CD8-positive, alpha-beta memory T cell (primary cell): ENCODE measurements at regions not wholly inside any gene's neighbourhood (a gene's known extent, or its start where the extent isn't known, plus 50 kb on each side); places are given as distances from the start of the nearest gene placed in this dataset.
A peak's percentile ranks its signal among the peaks of the same experiment; 100 is the strongest.

Source experiments
- CTCF ChIA-PET: fragments of 350-600 bp; sonication (Branson Sonifier 250); formaldehyde crosslinking; loops from one replicate; lab custom pipeline; 2021; ENCODE audit warnings: antibody characterized with exemption; lab: Charles Lee
- POLR2A ChIA-PET: fragments of 350-600 bp; sonication (Branson Sonifier 250); formaldehyde crosslinking; loops from one replicate; lab custom pipeline; 2021; ENCODE audit warnings: antibody characterized with exemption; lab: Charles Lee
- DNase-seq, 5 donors: peaks; one replicate each; pipeline versions ENCODE4 v3.0.0 to v3.0.0-alpha.2; 2020 to 2022; ENCODE audit warnings: mixed read lengths in 1 of 5
- H3K27ac ChIP-seq: one replicate; pipeline ENCODE4 v1.7.0; 2013; ENCODE audit warnings: low read depth, mild to moderate bottlenecking, low read length, moderate library complexity
- H3K27me3 ChIP-seq: 2 replicates; pipeline ENCODE4 v1.7.0; 2013; ENCODE audit warnings: low read length, mild to moderate bottlenecking; ENCODE audit not compliant: insufficient read depth, poor library complexity, severe bottlenecking
- H3K36me3 ChIP-seq: 2 replicates; pipeline ENCODE4 v1.7.0; 2013; ENCODE audit warnings: mild to moderate bottlenecking, low read length, moderate library complexity; ENCODE audit not compliant: insufficient read depth
- H3K4me1 ChIP-seq: 2 replicates; pipeline ENCODE4 v1.7.0; 2013; ENCODE audit warnings: mild to moderate bottlenecking, low read length, moderate library complexity; ENCODE audit not compliant: insufficient read depth
- H3K4me3 ChIP-seq: 2 replicates; pipeline ENCODE4 v1.7.0; 2013; ENCODE audit warnings: mild to moderate bottlenecking, low read length
- H3K9me3 ChIP-seq: 2 replicates; pipeline ENCODE4 v1.7.0; 2013; ENCODE audit warnings: mild to moderate bottlenecking, low read length
- H3K27ac Mint-ChIP-seq, 8 donors: one replicate each; pipeline ENCODE4 v1.8.0; 2020 to 2021; ENCODE audit warnings: mixed read lengths in 8 of 8, mild to moderate bottlenecking in 6 of 8, inconsistent platforms in 3 of 8, moderate library complexity in 3 of 8
- H3K27me3 Mint-ChIP-seq, 2 donors: one replicate each; pipeline ENCODE4 v1.8.0; 2020 to 2021; ENCODE audit warnings: mixed read lengths in 2 of 2, mild to moderate bottlenecking in 1 of 2, moderate library complexity in 1 of 2
- H3K36me3 Mint-ChIP-seq, 3 donors: one replicate each; pipeline ENCODE4 v1.8.0; 2020 to 2021; ENCODE audit warnings: mixed read lengths in 3 of 3, inconsistent platforms in 1 of 3, mild to moderate bottlenecking in 1 of 3
- H3K4me1 Mint-ChIP-seq, 3 donors: one replicate each; pipeline ENCODE4 v1.8.0; 2020 to 2021; ENCODE audit warnings: mixed read lengths in 3 of 3, inconsistent platforms in 1 of 3, mild to moderate bottlenecking in 1 of 3
- H3K4me3 Mint-ChIP-seq, 7 donors: one replicate each; pipeline ENCODE4 v1.8.0; 2020 to 2021; ENCODE audit warnings: mixed read lengths in 7 of 7, mild to moderate bottlenecking in 6 of 7, moderate library complexity in 4 of 7, inconsistent platforms in 2 of 7
- H3K9me3 Mint-ChIP-seq, 5 donors: one replicate each; pipeline ENCODE4 v1.8.0; 2020 to 2022; ENCODE audit warnings: mixed read lengths in 5 of 5, mild to moderate bottlenecking in 3 of 5, moderate library complexity in 2 of 5, inconsistent platforms in 1 of 5

- peaks cover 9 to 57% of the 10 kb centered on the region in 2 donors for H3K27me3 Mint-ChIP-seq
- CTCF ChIA-PET = no interaction called here
- peak overlapping the region in 1 of 8 donors; percentile 77 for H3K27ac Mint-ChIP-seq
- DNase-seq = no peak
- Histone ChIP-seq H3K36me3 (no peaks in the 10 kb centered on the region), H3K27me3 (no peaks in the 10 kb centered on the region), H3K4me1 (no peaks in the 10 kb centered on the region), H3K27ac (no peak overlapping the region), H3K4me3 (no peak overlapping the region), H3K9me3 (no peaks in the 10 kb centered on the region)
- no peaks in the 10 kb centered on the region for H3K4me1 Mint-ChIP-seq
- H3K9me3 Mint-ChIP-seq = no peaks in the 10 kb centered on the region
- H3K4me3 Mint-ChIP-seq = no peak overlapping the region
- no peaks in the 10 kb centered on the region for H3K36me3 Mint-ChIP-seq
- POLR2A ChIA-PET = no interaction called here
Measured at GRCh38 chr17:51347851-51348584, 87.7 kb downstream of the UTP18 start.

DNA sequence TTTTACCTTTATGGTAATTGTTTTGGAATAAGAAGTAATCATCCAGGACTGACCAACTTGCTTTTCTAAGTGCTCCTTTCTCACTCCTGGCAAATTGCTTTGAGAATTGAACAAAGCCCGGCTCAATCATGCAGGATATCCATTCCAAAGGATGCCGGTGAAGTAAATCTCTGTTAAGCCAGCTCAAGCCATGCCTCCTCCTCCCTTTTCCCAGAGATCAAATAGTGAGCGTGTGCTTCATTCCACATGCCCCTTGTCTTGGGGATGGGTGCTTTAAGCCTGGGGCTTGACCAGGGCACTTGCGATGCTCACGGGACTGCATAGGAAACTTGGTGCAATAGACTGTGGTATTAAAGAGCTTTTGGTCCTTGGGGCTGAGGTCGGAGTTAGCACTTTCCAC is 90.7 kb downstream of the UTP18 start:
- no peaks in the 10 kb centered on the region for H3K9me3 ChIP-seq
- H3K27ac ChIP-seq = no peak overlapping the region
- peaks cover 10 to 52% of the 10 kb centered on the region in 2 donors for H3K27me3 Mint-ChIP-seq
- H3K9me3 Mint-ChIP-seq = no peaks in the 10 kb centered on the region
- DNase-seq = no peak
- ChIA-PET CTCF (no interaction called here), POLR2A (no interaction called here)
- H3K27ac Mint-ChIP-seq = no peak overlapping the region
- no peaks in the 10 kb centered on the region for H3K4me1 Mint-ChIP-seq
- no peaks in the 10 kb centered on the region for H3K36me3 Mint-ChIP-seq
- H3K4me3 Mint-ChIP-seq = no peak overlapping the region
- no peaks in the 10 kb centered on the region for H3K27me3 ChIP-seq
- no peak overlapping the region for H3K4me3 ChIP-seq
- H3K36me3 ChIP-seq = no peaks in the 10 kb centered on the region
- no peaks in the 10 kb centered on the region for H3K4me1 ChIP-seq

DNA sequence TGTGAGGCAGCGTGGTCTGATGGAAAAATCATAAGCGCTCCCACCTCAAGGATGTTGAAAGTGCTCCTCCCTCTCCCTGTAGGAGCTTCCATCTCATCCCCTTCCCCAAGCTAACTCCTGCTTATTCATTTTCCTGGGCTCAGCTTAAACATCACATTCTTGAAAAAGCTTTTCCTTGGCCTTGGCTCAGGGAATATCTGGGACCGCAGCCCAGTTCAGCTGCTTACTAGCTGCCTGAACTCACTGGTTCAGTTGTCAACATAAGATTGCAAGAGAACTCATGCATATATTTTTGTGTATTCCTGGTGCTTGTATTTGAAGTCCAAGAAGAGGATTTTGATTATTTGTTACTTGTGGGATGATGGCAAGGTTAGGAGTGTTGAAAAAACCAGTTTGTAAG is 91.5 kb downstream of the UTP18 start:
- ChIA-PET POLR2A (no interaction called here), CTCF (no interaction called here)
- Histone ChIP-seq H3K27ac (no peak overlapping the region), H3K27me3 (no peaks in the 10 kb centered on the region), H3K4me3 (no peak overlapping the region), H3K36me3 (no peaks in the 10 kb centered on the region), H3K9me3 (no peaks in the 10 kb centered on the region), H3K4me1 (no peaks in the 10 kb centered on the region)
- DNase-seq = no peak
- Mint-ChIP-seq H3K9me3 (no peaks in the 10 kb centered on the region), H3K27ac (no peak overlapping the region), H3K27me3 (peaks cover 9 to 51% of the 10 kb centered on the region in 2 donors), H3K4me3 (no peak overlapping the region), H3K36me3 (no peaks in the 10 kb centered on the region), H3K4me1 (no peaks in the 10 kb centered on the region)

- Histone ChIP-seq H3K36me3 (no peaks in the 10 kb centered on the region), H3K9me3 (no peaks in the 10 kb centered on the region), H3K27me3 (no peaks in the 10 kb centered on the region), H3K4me1 (no peaks in the 10 kb centered on the region), H3K4me3 (no peak overlapping the region), H3K27ac (no peak overlapping the region)
- Mint-ChIP-seq H3K27ac (no peak overlapping the region), H3K27me3 (peaks cover 8 to 46% of the 10 kb centered on the region in 2 donors), H3K9me3 (no peaks in the 10 kb centered on the region), H3K36me3 (no peaks in the 10 kb centered on the region), H3K4me3 (no peak overlapping the region), H3K4me1 (no peaks in the 10 kb centered on the region)
- DNase-seq = no peak
- ChIA-PET POLR2A (no interaction called here), CTCF (no interaction called here)
Measured at GRCh38 chr17:51352798-51353197, 92.5 kb downstream of the UTP18 start.

DNA sequence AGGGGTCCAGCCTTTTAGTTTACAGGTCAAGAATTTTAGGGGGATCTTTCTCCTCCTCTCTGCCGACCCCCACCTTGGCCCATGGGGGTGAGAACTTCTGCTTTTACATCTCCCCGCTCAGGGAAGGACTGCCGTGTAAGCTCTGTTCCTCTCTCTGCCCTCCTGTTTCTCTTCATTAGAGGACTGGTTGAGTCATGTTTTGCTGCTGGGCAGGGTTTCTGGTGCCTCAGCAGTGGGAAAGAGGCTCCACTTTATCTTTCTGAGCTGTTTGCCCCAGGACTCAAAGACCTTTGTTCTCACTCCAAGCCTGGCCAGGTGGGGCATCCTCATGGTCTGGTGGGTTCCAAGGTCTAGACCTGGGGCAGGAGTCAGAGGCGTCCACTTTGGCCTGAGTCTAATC is 93.0 kb downstream of the UTP18 start:
- Histone ChIP-seq H3K27me3 (no peaks in the 10 kb centered on the region), H3K36me3 (no peaks in the 10 kb centered on the region), H3K9me3 (no peaks in the 10 kb centered on the region), H3K4me1 (no peaks in the 10 kb centered on the region), H3K4me3 (no peak overlapping the region), H3K27ac (no peak overlapping the region)
- peaks cover 8 to 49% of the 10 kb centered on the region in 2 donors for H3K27me3 Mint-ChIP-seq
- H3K9me3 Mint-ChIP-seq = no peaks in the 10 kb centered on the region
- H3K27ac Mint-ChIP-seq = no peak overlapping the region
- no peak for DNase-seq
- CTCF ChIA-PET = no interaction called here
- no peaks in the 10 kb centered on the region for H3K36me3 Mint-ChIP-seq
- no peaks in the 10 kb centered on the region for H3K4me1 Mint-ChIP-seq
- no peak overlapping the region for H3K4me3 Mint-ChIP-seq
- POLR2A ChIA-PET = no interaction called here

- H3K27ac ChIP-seq = no peak overlapping the region
- no peaks in the 10 kb centered on the region for H3K9me3 ChIP-seq
- no peaks in the 10 kb centered on the region for H3K9me3 Mint-ChIP-seq
- H3K4me3 Mint-ChIP-seq = no peak overlapping the region
- DNase-seq = no peak
- H3K4me1 ChIP-seq = no peaks in the 10 kb centered on the region
- H3K4me1 Mint-ChIP-seq = no peaks in the 10 kb centered on the region
- ChIA-PET POLR2A (no interaction called here), CTCF (no interaction called here)
- no peaks in the 10 kb centered on the region for H3K36me3 ChIP-seq
- H3K4me3 ChIP-seq = no peak overlapping the region
- H3K27me3 ChIP-seq = no peaks in the 10 kb centered on the region
- peaks cover 10 to 54% of the 10 kb centered on the region in 2 donors for H3K27me3 Mint-ChIP-seq
- H3K36me3 Mint-ChIP-seq = no peaks in the 10 kb centered on the region
- H3K27ac Mint-ChIP-seq = no peak overlapping the region
Measured at GRCh38 chr17:51354936-51355335, 94.6 kb downstream of the UTP18 start.

DNA sequence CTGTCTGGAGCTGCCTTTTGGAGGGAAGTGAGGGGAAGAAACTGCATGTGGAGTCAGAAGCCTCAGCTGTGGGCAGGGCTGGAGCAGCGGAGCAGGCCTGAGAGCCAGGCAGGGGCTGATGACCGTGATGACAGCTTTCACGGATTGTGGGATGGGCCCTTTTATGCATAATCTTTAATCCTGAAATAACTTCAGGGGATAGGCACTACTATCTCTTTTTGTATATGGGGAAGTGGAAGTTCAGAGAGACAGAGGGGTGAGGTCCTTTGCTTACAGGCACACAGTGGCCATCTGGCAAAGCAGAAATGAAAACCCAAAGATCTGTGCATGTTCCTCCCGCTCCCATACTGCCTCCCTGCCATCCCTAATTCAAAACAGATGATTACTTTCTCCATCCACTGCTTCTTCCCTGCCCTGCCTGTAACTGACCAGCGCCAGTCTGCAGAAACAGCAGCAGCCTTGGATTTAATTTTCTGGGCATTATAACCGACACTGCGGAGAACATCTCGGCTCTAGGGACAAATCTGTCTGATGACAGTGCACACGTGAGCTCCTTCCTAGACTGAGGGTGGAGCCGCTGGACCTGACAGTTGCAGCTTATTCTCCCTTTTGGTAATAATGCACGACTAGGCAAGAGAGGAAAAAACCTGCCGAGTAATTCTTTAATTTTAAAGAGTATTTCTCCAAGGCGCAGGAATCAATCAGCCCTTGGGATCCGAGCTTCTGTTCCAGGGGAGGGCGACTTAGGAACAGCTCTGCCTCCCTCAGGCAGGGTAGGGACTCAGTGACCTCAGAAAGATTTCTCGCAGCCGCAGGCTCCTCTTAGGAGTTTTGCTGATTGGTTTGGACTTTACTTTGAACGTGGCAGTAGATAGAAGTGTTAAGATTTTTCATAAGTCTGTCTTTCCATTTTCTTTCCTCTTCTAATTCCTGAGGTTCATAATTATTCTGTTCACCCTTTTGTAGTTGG is 95.4 kb downstream of the UTP18 start:
- H3K4me1 Mint-ChIP-seq = no peaks in the 10 kb centered on the region

DNA sequence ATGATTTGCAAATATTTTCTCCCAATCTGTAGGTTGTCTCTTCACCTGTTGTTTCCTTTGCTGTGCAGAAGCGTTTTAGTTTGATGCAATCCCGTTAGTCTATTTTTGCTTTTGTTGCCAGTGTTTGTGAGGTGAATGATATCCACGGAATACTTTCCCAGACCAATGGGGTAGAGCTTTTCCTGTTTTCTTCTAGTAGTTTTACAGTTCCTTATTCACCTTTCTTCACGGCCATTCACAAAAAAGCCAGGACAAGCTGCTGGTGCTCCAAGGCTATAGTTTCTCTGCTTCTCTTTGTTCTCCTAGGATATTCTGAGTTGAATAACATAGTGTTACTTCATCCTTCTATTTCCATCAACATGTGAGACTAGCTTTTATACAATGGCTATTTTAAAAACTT is 98.7 kb downstream of the UTP18 start:
- no peaks in the 10 kb centered on the region for H3K4me1 Mint-ChIP-seq
- H3K36me3 ChIP-seq = no peaks in the 10 kb centered on the region
- no peak overlapping the region for H3K4me3 Mint-ChIP-seq
- H3K36me3 Mint-ChIP-seq = no peaks in the 10 kb centered on the region
- no peak overlapping the region for H3K4me3 ChIP-seq
- no peaks in the 10 kb centered on the region for H3K27me3 ChIP-seq
- no peak overlapping the region for H3K27ac ChIP-seq
- ChIA-PET POLR2A (interaction anchor here (0.6 kb wide), 1 partner anchor 90 kb away, joined by 3 read pairs; no protein-coding TSS in a partner anchor), CTCF (no interaction called here)
- no peaks in the 10 kb centered on the region for H3K9me3 Mint-ChIP-seq
- no peak for DNase-seq
- H3K9me3 ChIP-seq = no peaks in the 10 kb centered on the region
- no peak overlapping the region for H3K27ac Mint-ChIP-seq
- H3K4me1 ChIP-seq = no peaks in the 10 kb centered on the region
- peaks cover 8 to 23% of the 10 kb centered on the region in 2 donors for H3K27me3 Mint-ChIP-seq

More for the DNA sequence above, 95.4 kb downstream of the UTP18 start:
- Mint-ChIP-seq H3K9me3 (no peaks in the 10 kb centered on the region), H3K4me3 (no peak overlapping the region), H3K36me3 (no peaks in the 10 kb centered on the region), H3K27me3 (peaks cover 12 to 49% of the 10 kb centered on the region in 2 donors), H3K27ac (no peak overlapping the region)
- H3K27ac ChIP-seq = no peak overlapping the region
- H3K4me3 ChIP-seq = no peak overlapping the region
- ChIA-PET CTCF (no interaction called here), POLR2A (no interaction called here)
- H3K4me1 ChIP-seq = no peaks in the 10 kb centered on the region
- no peaks in the 10 kb centered on the region for H3K36me3 ChIP-seq
- H3K27me3 ChIP-seq = no peaks in the 10 kb centered on the region
- no peak for DNase-seq
- no peaks in the 10 kb centered on the region for H3K9me3 ChIP-seq
